ENCODE measurements at regions not wholly inside any gene's neighbourhood (a gene's known extent, or its start where the extent isn't known, plus 50 kb on each side); places are given as distances from the start of the nearest gene placed in this dataset.
A peak's percentile ranks its signal among the peaks of the same experiment; 100 is the strongest.

DNA sequence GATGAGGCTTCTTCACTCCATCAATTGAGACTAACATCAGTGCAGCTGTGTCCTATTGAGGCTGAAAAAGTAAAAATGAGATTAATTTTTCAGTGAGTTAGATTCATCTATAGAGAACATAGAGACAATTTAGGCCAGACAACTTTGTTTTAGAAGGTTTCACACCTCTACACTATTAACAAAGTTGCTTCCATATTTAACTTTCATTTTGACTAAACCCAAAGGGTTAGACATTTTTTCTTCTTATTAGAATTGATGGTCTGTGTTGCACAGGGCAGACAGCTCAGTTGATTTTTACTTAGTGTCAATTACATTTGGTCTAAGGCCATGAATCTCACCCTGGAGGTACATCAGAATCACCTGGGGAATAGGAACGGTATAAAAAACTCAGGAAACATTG lies 130.2 kb upstream of the NXPH2 start:
- FAIRE-seq (no peak), DNase-seq (ENCODE audit: low read depth) (no peak)
- H3K27me3 ChIP-seq (ENCODE audit: control insufficient read depth, insufficient read depth, low read length), result no peaks in the 10 kb centered on the region
- TF ChIP-seq, protein P1, sequence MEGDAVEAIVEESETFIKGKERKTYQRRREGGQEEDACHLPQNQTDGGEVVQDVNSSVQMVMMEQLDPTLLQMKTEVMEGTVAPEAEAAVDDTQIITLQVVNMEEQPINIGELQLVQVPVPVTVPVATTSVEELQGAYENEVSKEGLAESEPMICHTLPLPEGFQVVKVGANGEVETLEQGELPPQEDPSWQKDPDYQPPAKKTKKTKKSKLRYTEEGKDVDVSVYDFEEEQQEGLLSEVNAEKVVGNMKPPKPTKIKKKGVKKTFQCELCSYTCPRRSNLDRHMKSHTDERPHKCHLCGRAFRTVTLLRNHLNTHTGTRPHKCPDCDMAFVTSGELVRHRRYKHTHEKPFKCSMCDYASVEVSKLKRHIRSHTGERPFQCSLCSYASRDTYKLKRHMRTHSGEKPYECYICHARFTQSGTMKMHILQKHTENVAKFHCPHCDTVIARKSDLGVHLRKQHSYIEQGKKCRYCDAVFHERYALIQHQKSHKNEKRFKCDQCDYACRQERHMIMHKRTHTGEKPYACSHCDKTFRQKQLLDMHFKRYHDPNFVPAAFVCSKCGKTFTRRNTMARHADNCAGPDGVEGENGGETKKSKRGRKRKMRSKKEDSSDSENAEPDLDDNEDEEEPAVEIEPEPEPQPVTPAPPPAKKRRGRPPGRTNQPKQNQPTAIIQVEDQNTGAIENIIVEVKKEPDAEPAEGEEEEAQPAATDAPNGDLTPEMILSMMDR (IDR thresholded peaks at IDR 0.05; ENCODE audit: insufficient read depth, low read length, severe bottlenecking), result no peak
- H3K4me3 ChIP-seq (ENCODE audit: low read depth, low read length), result no peak overlapping the region
- no peaks in the 10 kb centered on the region for H3K36me3 ChIP-seq (ENCODE audit: control insufficient read depth, insufficient read depth, low read length)

DNA sequence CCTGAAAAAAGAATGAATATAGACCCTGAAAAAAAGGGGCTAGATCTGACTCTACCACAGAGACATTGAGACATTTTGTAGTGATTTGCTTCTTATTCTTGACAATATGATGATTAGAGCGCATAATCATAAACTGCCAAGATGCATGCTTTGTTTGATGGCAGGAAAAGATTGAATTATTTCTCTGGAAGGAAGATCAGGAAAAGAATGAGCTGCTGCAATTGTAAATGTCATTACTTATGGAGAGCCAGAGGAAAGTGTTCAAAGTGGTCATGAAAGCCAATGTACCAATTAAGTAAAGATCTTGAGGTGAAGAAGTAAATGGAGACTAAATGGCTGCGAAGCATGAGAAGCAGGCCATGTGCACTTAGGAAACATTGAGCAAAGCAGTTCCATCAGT lies 126.4 kb upstream of the NXPH2 start:
- H3K4me3 ChIP-seq (ENCODE audit: low read depth, low read length), result no peak overlapping the region
- FAIRE-seq (no peak), DNase-seq (ENCODE audit: low read depth) (no peak)
- TF ChIP-seq, protein P1 (IDR thresholded peaks at IDR 0.05; ENCODE audit: insufficient read depth, low read length, severe bottlenecking), result no peak
- H3K27me3 ChIP-seq (ENCODE audit: control insufficient read depth, insufficient read depth, low read length), result no peaks in the 10 kb centered on the region
- H3K36me3 ChIP-seq (ENCODE audit: control insufficient read depth, insufficient read depth, low read length), result no peaks in the 10 kb centered on the region

- DNase-seq (ENCODE audit: low read depth) (no peak), FAIRE-seq (no peak)
- Histone ChIP-seq H3K36me3 (ENCODE audit: control insufficient read depth, insufficient read depth, low read length) (no peaks in the 10 kb centered on the region), H3K27me3 (ENCODE audit: control insufficient read depth, insufficient read depth, low read length) (no peaks in the 10 kb centered on the region), H3K4me3 (ENCODE audit: low read depth, low read length) (no peak overlapping the region)
- TF ChIP-seq, protein P1 (IDR thresholded peaks at IDR 0.05; ENCODE audit: insufficient read depth, low read length, severe bottlenecking), result no peak
Measured at GRCh38 chr2:138902239-138902871, 122.2 kb upstream of the NXPH2 start.

DNA sequence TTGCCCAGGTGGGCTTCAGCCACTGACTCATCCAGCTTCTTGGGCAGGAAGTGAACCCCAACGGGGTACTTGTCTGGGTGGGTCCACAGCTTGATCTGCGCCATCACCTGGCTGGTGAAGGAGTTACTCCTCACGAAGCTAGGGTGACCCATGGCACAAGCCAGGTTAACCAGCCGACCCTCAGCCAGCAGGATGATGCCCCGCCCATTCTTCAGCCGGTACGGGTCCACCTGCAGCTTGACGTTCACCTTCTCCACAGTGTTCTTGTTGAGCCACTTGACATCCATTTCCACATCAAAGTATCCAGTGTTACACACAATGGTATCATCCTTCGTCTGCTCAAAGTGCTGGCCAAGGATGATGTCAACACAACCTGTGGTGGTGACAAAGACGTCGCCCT lies 121.3 kb upstream of the NXPH2 start:
- H3K4me3 ChIP-seq (ENCODE audit: low read depth, low read length), result no peak overlapping the region
- DNase-seq (ENCODE audit: low read depth) (no peak), FAIRE-seq (peak; percentile 70)
- TF ChIP-seq, protein P1 (IDR thresholded peaks at IDR 0.05; ENCODE audit: insufficient read depth, low read length, severe bottlenecking), result no peak
- no peaks in the 10 kb centered on the region for H3K27me3 ChIP-seq (ENCODE audit: control insufficient read depth, insufficient read depth, low read length)
- H3K36me3 ChIP-seq (ENCODE audit: control insufficient read depth, insufficient read depth, low read length), result no peaks in the 10 kb centered on the region

DNA sequence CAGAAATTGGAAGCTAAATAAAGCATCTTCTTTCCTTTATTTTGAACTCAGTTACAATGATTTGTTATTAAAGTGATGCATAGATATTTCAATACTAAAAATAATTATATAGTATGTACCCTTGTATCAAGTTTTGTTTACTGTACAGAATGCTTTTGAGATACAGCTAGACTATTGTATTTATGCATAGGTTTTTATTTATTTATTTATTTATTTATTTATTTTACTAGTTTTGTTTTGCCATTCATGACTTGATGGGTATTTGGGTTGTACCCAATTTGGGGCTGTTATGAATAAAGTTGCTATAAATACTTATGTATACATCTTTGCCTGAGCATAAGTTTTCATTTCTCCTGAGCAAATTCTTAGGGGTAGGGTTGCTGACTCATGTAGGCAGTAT lies 118.7 kb upstream of the NXPH2 start:
- Histone ChIP-seq H3K4me3 (ENCODE audit: low read depth, low read length) (no peak overlapping the region), H3K27me3 (ENCODE audit: control insufficient read depth, insufficient read depth, low read length) (no peaks in the 10 kb centered on the region), H3K36me3 (ENCODE audit: control insufficient read depth, insufficient read depth, low read length) (no peaks in the 10 kb centered on the region)
- FAIRE-seq, result no peak
- no peak for DNase-seq (ENCODE audit: low read depth)
- TF ChIP-seq, protein P1 (IDR thresholded peaks at IDR 0.05; ENCODE audit: insufficient read depth, low read length, severe bottlenecking), result no peak

DNA sequence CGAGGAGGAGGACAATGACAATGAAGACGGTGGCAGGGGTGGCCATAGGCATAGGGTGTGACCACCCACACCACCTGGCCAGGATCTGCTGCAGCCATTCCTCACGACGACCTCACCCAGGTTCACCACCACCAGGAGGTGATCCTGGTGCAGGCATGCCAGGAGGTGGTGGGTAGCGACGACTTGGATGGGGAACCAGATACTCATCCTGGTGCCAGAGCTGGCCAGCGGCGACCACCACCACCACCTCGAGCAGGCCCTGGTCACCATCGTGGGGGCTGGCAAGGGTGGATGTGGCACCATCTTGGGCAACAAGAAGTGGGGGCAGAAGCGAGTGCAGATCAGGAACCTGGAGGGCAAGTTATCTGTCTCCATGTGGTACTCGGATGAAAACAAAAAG lies 117.1 kb upstream of the NXPH2 start:
- H3K27me3 ChIP-seq (ENCODE audit: control insufficient read depth, insufficient read depth, low read length), result no peaks in the 10 kb centered on the region
- no peak overlapping the region for H3K4me3 ChIP-seq (ENCODE audit: low read depth, low read length)
- H3K36me3 ChIP-seq (ENCODE audit: control insufficient read depth, insufficient read depth, low read length), result no peaks in the 10 kb centered on the region
- DNase-seq (ENCODE audit: low read depth) (no peak), FAIRE-seq (no peak)
- TF ChIP-seq, protein P1 (IDR thresholded peaks at IDR 0.05; ENCODE audit: insufficient read depth, low read length, severe bottlenecking), result no peak
